Smooth muscle cell (in vitro differentiated cells): ENCODE measurements at regions not wholly inside any gene's neighbourhood (a gene's known extent, or its start where the extent isn't known, plus 50 kb on each side); places are given as distances from the start of the nearest gene placed in this dataset.

Experiments used
- DNase-seq: peaks from one replicate; lab custom pipeline; 2025; ENCODE audit not compliant: unreplicated experiment; lab: John Stamatoyannopoulos, UW
- H2AFZ ChIP-seq: fragments of 200-600 bp; sonication (generic); 2 replicates; pipeline ENCODE4 v1.6.0; 2016; ENCODE audit warnings: antibody characterized with exemption, low read depth, mild to moderate bottlenecking
- H3F3A ChIP-seq: fragments of 200-600 bp; sonication (generic); 2 replicates; pipeline ENCODE4 v1.6.0; 2017; ENCODE audit warnings: antibody characterized with exemption, low read depth
- H3K27ac ChIP-seq: fragments of 200-600 bp; sonication (generic); 2 replicates; pipeline ENCODE4 v1.5.1; 2016; ENCODE audit warnings: low read depth, mild to moderate bottlenecking
- H3K27me3 ChIP-seq: fragments of 200-600 bp; sonication (generic); 2 replicates; pipeline ENCODE4 v1.6.1; 2016; ENCODE audit warnings: low read depth, mild to moderate bottlenecking
- H3K36me3 ChIP-seq: fragments of 200-600 bp; sonication (generic); 2 replicates; pipeline ENCODE4 v1.5.1; 2016; ENCODE audit warnings: low read depth
- H3K4me1 ChIP-seq: fragments of 200-600 bp; sonication (generic); 2 replicates; pipeline ENCODE4 v1.5.1; 2016; ENCODE audit warnings: low read depth
- H3K4me2 ChIP-seq: fragments of 200-600 bp; sonication (generic); 2 replicates; pipeline ENCODE4 v1.6.0; 2016; ENCODE audit warnings: mild to moderate bottlenecking
- H3K4me3 ChIP-seq: fragments of 200-600 bp; sonication (generic); 2 replicates; pipeline ENCODE4 v1.5.1; 2016; ENCODE audit warnings: mild to moderate bottlenecking
- H3K79me2 ChIP-seq: fragments of 200-600 bp; sonication (generic); 2 replicates; pipeline ENCODE4 v1.6.0; 2016; ENCODE audit warnings: low read depth, mild to moderate bottlenecking
- H3K9ac ChIP-seq: fragments of 200-600 bp; sonication (generic); 2 replicates; pipeline ENCODE4 v1.6.0; 2016; ENCODE audit warnings: low read depth
- H3K9me3 ChIP-seq: fragments of 200-600 bp; sonication (generic); replicated peaks from 2 replicates; pipeline ENCODE4 v1.5.1; 2016; ENCODE audit warnings: low read depth
- H4K20me1 ChIP-seq: fragments of 200-600 bp; sonication (generic); 2 replicates; pipeline ENCODE4 v1.6.0; 2016; ENCODE audit warnings: low read depth
- CTCF ChIP-seq: fragments of 200-600 bp; sonication (generic); IDR thresholded peaks from 2 replicates; pipeline ENCODE4 v1.5.1; 2017; ENCODE audit warnings: borderline replicate concordance, mild to moderate bottlenecking, antibody characterized with exemption; ENCODE audit not compliant: insufficient read depth, poor library complexity, severe bottlenecking
- WGBS: methylation state at CpG from one replicate; pipeline ENCODE4 v1.1.7; 2016; ENCODE audit warnings: low lambda C conversion rate; 5-methylcytosine and 5-hydroxymethylcytosine counted together

GRCh38 chr4:16334601-16335000 is 108.3 kb upstream of the TAPT1 start:
- H3K27ac ChIP-seq: no peak overlapping the region
- H3K9ac ChIP-seq: no peak overlapping the region
- no peak for DNase-seq
- no peaks in the 10 kb centered on the region for H3F3A ChIP-seq
- H4K20me1 ChIP-seq: no peaks in the 10 kb centered on the region
- TF ChIP-seq CTCF: no peak
- no peak overlapping the region for H2AFZ ChIP-seq
- H3K79me2 ChIP-seq: no peaks in the 10 kb centered on the region
- H3K4me2 ChIP-seq: no peak overlapping the region
- 87% methylated on average over 2 of the region's 2 CpGs for WGBS
- no peaks in the 10 kb centered on the region for H3K27me3 ChIP-seq
- no peaks in the 10 kb centered on the region for H3K36me3 ChIP-seq
- no peaks in the 10 kb centered on the region for H3K4me1 ChIP-seq
- no peaks in the 10 kb centered on the region for H3K9me3 ChIP-seq
- H3K4me3 ChIP-seq: no peak overlapping the region

GRCh38 chr4:16329797-16330134 is 103.5 kb upstream of the TAPT1 start:
- no peaks in the 10 kb centered on the region for H3K36me3 ChIP-seq

GRCh38 chr4:16329125-16329796 is 103.0 kb upstream of the TAPT1 start:
- Histone ChIP-seq H3K4me1 (no peaks in the 10 kb centered on the region), H3K36me3 (no peaks in the 10 kb centered on the region), H3K79me2 (no peaks in the 10 kb centered on the region), H2AFZ (no peak overlapping the region), H4K20me1 (no peaks in the 10 kb centered on the region), H3F3A (no peaks in the 10 kb centered on the region), H3K27me3 (no peaks in the 10 kb centered on the region), H3K9ac (no peak overlapping the region), H3K4me3 (no peak overlapping the region), H3K27ac (no peak overlapping the region), H3K4me2 (no peak overlapping the region), H3K9me3 (no peaks in the 10 kb centered on the region)
- WGBS: 94% methylated on average over 2 of the region's 2 CpGs
- no peak for DNase-seq
- TF ChIP-seq CTCF: no peak

More at GRCh38 chr4:16329797-16330134, 103.5 kb upstream of the TAPT1 start:
- no peak overlapping the region for H2AFZ ChIP-seq
- WGBS: 85% methylated on average over 1 of the region's 1 CpG
- H3K9ac ChIP-seq: no peak overlapping the region
- no peak overlapping the region for H3K27ac ChIP-seq
- H4K20me1 ChIP-seq: no peaks in the 10 kb centered on the region
- no peak for TF ChIP-seq CTCF
- H3K79me2 ChIP-seq: no peaks in the 10 kb centered on the region
- H3K4me3 ChIP-seq: no peak overlapping the region
- no peak overlapping the region for H3K4me2 ChIP-seq
- no peak for DNase-seq
- no peaks in the 10 kb centered on the region for H3K4me1 ChIP-seq
- H3F3A ChIP-seq: no peaks in the 10 kb centered on the region
- no peaks in the 10 kb centered on the region for H3K27me3 ChIP-seq
- H3K9me3 ChIP-seq: no peaks in the 10 kb centered on the region

GRCh38 chr4:16322183-16322582 is 95.9 kb upstream of the TAPT1 start:
- no peak overlapping the region for H2AFZ ChIP-seq
- 52% methylated on average over 1 of the region's 1 CpG for WGBS
- no peaks in the 10 kb centered on the region for H3K79me2 ChIP-seq
- H3K4me3 ChIP-seq: no peak overlapping the region
- H3K36me3 ChIP-seq: no peaks in the 10 kb centered on the region
- H3K27ac ChIP-seq: no peak overlapping the region
- no peaks in the 10 kb centered on the region for H4K20me1 ChIP-seq
- DNase-seq: no peak
- no peaks in the 10 kb centered on the region for H3K4me1 ChIP-seq
- no peak for TF ChIP-seq CTCF
- no peaks in the 10 kb centered on the region for H3K27me3 ChIP-seq
- no peak overlapping the region for H3K9ac ChIP-seq
- no peaks in the 10 kb centered on the region for H3K9me3 ChIP-seq
- no peak overlapping the region for H3K4me2 ChIP-seq
- H3F3A ChIP-seq: no peaks in the 10 kb centered on the region
